ENCODE measurements at regions not wholly inside any gene's neighbourhood (a gene's known extent, or its start where the extent isn't known, plus 50 kb on each side); places are given as distances from the start of the nearest gene placed in this dataset.

DNA sequence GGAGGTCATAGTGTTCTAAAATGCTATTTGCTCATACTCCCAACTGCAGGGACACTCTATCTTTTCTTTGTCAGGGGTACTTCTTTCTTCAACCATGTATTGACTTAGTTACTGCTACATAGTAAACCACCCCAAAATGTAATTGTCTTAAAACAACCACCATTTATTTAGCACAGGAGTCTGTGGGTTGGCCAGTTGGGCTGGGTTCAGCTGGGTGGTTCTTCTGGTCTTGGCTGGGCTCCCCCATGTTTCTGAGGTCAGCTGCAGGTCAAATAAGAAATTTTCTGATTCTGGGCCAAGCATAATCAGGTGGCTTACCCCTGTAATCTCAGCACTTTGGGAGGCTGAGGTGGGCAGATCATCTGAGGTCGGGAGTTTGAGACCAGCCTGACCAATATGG, 220.0 kb upstream of the BTBD3 start:
- TF ChIP-seq, protein P1, sequence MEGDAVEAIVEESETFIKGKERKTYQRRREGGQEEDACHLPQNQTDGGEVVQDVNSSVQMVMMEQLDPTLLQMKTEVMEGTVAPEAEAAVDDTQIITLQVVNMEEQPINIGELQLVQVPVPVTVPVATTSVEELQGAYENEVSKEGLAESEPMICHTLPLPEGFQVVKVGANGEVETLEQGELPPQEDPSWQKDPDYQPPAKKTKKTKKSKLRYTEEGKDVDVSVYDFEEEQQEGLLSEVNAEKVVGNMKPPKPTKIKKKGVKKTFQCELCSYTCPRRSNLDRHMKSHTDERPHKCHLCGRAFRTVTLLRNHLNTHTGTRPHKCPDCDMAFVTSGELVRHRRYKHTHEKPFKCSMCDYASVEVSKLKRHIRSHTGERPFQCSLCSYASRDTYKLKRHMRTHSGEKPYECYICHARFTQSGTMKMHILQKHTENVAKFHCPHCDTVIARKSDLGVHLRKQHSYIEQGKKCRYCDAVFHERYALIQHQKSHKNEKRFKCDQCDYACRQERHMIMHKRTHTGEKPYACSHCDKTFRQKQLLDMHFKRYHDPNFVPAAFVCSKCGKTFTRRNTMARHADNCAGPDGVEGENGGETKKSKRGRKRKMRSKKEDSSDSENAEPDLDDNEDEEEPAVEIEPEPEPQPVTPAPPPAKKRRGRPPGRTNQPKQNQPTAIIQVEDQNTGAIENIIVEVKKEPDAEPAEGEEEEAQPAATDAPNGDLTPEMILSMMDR (conservative IDR thresholded peaks at IDR 0.05): no peak
- TF ChIP-seq EZH2 (IDR thresholded peaks at IDR 0.05; ENCODE audit: low read depth): no peak
